ENCODE measurements at regions not wholly inside any gene's neighbourhood (a gene's known extent, or its start where the extent isn't known, plus 50 kb on each side); places are given as distances from the start of the nearest gene placed in this dataset.

DNA sequence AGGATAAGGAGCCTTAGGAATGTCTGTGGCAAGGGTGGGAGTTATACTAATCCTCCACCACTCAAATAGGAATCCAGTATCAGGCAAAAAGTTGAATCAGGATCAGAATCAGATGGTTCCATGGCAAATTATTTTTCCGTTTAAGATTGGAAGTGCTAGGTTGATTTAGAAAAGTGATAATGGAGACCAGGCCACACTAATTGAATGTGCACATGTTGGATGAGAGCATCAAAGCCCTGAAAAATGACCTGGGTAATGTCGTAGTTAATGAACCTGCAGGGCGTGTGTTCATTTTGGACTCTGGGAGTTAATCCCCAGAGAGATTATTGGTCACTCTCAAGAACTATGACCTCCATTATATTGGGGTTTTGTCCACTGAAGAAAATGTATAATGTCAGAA, 53.3 kb upstream of the UBN2 start:
- Histone ChIP-seq H3F3A (replicated peaks; ENCODE audit: insufficient read depth) (peaks cover 27% of the 10 kb centered on the region), H3K27me3 (ENCODE audit: insufficient read depth) (no peaks in the 10 kb centered on the region), H3K27ac (ENCODE audit: low read depth in 2 of 2, low read length in 1 of 2) (no peak overlapping the region), H3K4me3 (ENCODE audit: low read depth in 2 of 2, low read length in 1 of 2) (no peak overlapping the region), H3K4me2 (no peak overlapping the region), H2AFZ (ENCODE audit: low read depth) (no peak overlapping the region), H3K9me3 (no peaks in the 10 kb centered on the region), H4K20me1 (ENCODE audit: insufficient read depth) (no peaks in the 10 kb centered on the region), H3K4me1 (ENCODE audit: control insufficient read depth in 1 of 2, insufficient read depth in 2 of 2, low read depth in 1 of 2, low read length in 1 of 2) (peaks cover 2 to 11% of the 10 kb centered on the region in 2 experiments; a peak in 1 of 4 replicates), H3K79me2 (ENCODE audit: insufficient read depth) (no peaks in the 10 kb centered on the region), H3K9ac (no peak overlapping the region), H3K9me2 (no peaks in the 10 kb centered on the region), H3K36me3 (replicated peaks in 1 of 2; ENCODE audit: control insufficient read depth in 1 of 2, insufficient read depth in 2 of 2, low read length in 1 of 2) (peaks cover 8 to 19% of the 10 kb centered on the region in 2 experiments)
- peak; percentile 58 for DNase-seq
- ChIA-PET CTCF (no interaction called here), POLR2A (no interaction called here)
- WGBS (ENCODE audit: low lambda C conversion rate): 83% methylated on average over 3 of the region's 3 CpGs
- no peak for TF ChIP-seq SMC3 (IDR thresholded peaks at IDR 0.05; ENCODE audit: low read depth, low read length)
- TF ChIP-seq CHD2 (IDR thresholded peaks at IDR 0.05; ENCODE audit: low read length, partially characterized antibody): peak; percentile 44
- TF ChIP-seq, protein P1, sequence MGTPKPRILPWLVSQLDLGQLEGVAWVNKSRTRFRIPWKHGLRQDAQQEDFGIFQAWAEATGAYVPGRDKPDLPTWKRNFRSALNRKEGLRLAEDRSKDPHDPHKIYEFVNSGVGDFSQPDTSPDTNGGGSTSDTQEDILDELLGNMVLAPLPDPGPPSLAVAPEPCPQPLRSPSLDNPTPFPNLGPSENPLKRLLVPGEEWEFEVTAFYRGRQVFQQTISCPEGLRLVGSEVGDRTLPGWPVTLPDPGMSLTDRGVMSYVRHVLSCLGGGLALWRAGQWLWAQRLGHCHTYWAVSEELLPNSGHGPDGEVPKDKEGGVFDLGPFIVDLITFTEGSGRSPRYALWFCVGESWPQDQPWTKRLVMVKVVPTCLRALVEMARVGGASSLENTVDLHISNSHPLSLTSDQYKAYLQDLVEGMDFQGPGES (IDR thresholded peaks at IDR 0.05; ENCODE audit: low read depth, low read length): no peak
- no peak for TF ChIP-seq SIN3A (IDR thresholded peaks at IDR 0.05; ENCODE audit: borderline replicate concordance, low read depth, low read length)
- TF ChIP-seq MEF2A (IDR thresholded peaks at IDR 0.05; ENCODE audit: borderline replicate concordance, low read depth): no peak
- TF ChIP-seq RCOR1 (IDR thresholded peaks at IDR 0.05; ENCODE audit: low read length): peak; percentile 78
- TF ChIP-seq, protein P2, sequence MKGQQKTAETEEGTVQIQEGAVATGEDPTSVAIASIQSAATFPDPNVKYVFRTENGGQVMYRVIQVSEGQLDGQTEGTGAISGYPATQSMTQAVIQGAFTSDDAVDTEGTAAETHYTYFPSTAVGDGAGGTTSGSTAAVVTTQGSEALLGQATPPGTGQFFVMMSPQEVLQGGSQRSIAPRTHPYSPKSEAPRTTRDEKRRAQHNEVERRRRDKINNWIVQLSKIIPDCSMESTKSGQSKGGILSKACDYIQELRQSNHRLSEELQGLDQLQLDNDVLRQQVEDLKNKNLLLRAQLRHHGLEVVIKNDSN (IDR thresholded peaks at IDR 0.05; ENCODE audit: borderline replicate concordance, low read depth): no peak
- TF ChIP-seq GATA2 (CRISPR knock-in tag; IDR thresholded peaks at IDR 0.05): peak; percentile 90
- no peak for TF ChIP-seq FOXM1 (IDR thresholded peaks at IDR 0.05; ENCODE audit: low read depth)
- TF ChIP-seq RAD21 (IDR thresholded peaks at IDR 0.05; ENCODE audit: low read length): no peak
- peak in 1 of 2 experiments; percentile 73; a peak in 2 of 4 replicates for TF ChIP-seq EP300 (IDR thresholded peaks at IDR 0.05; ENCODE audit: borderline replicate concordance in 1 of 2, low read depth in 1 of 2, low read length in 1 of 2)
- no peak for TF ChIP-seq JUND (IDR thresholded peaks at IDR 0.05)

DNA sequence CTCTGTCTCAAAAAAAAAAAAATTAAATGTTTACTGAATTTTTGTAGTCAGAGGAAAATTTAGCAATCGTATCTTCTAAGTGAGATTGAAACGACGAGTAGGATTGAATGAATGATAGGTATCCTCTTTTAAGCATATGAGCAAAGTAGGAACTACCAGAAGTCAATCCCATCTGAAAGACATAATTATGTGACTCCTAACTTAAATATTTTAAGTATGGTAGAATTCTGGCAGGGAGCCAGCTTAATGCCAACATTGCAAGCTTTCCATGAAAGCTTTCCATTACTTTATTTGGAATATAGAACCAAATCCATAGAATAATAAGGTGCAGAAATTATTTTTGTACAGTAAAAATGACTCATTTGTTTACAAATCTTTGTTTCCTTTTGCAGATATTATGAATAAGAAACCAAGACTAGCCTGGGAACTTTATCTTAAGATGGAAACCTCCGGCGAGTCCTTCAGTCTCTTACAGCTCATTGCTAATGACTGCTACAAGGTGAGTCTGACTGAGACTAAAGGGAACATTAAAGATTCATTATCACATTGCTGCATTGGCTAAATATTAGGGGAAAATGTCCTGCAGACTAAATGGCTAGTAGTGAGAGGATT, 50.2 kb upstream of the UBN2 start:
- Histone ChIP-seq H3K4me1 (ENCODE audit: control insufficient read depth in 1 of 2, insufficient read depth in 2 of 2, low read depth in 1 of 2, low read length in 1 of 2) (peaks cover 2 to 11% of the 10 kb centered on the region in 2 experiments; a peak in 1 of 4 replicates), H4K20me1 (ENCODE audit: insufficient read depth) (no peaks in the 10 kb centered on the region), H3K9me2 (no peaks in the 10 kb centered on the region), H3K9me3 (no peaks in the 10 kb centered on the region), H3K9ac (no peak overlapping the region), H3K4me3 (ENCODE audit: low read depth in 2 of 2, low read length in 1 of 2) (no peak overlapping the region), H3K27me3 (ENCODE audit: insufficient read depth) (no peaks in the 10 kb centered on the region), H2AFZ (ENCODE audit: low read depth) (no peak overlapping the region), H3K4me2 (no peak overlapping the region; the same call in 1 of the 2 replicates), H3K36me3 (replicated peaks in 1 of 2; ENCODE audit: control insufficient read depth in 1 of 2, insufficient read depth in 2 of 2, low read length in 1 of 2) (peaks cover 16 to 33% of the 10 kb centered on the region in 2 experiments), H3K27ac (ENCODE audit: low read depth in 2 of 2, low read length in 1 of 2) (peak overlapping the region in 1 of 2 experiments; percentile 64; a peak in 2 of 4 replicates), H3K79me2 (ENCODE audit: insufficient read depth) (no peaks in the 10 kb centered on the region), H3F3A (replicated peaks; ENCODE audit: insufficient read depth) (peaks cover 27% of the 10 kb centered on the region)
- DNase-seq: no peak
- POLR2A ChIA-PET: no interaction called here
- CTCF ChIA-PET: interaction anchor here (1.1 kb wide), 1 partner anchor 39 kb away, joined by 3 read pairs; no protein-coding TSS in a partner anchor
- whole genome bisulfite sequencing (ENCODE audit: low lambda C conversion rate): 55% methylated on average over 5 of the region's 5 CpGs
- TF ChIP-seq, protein P3, sequence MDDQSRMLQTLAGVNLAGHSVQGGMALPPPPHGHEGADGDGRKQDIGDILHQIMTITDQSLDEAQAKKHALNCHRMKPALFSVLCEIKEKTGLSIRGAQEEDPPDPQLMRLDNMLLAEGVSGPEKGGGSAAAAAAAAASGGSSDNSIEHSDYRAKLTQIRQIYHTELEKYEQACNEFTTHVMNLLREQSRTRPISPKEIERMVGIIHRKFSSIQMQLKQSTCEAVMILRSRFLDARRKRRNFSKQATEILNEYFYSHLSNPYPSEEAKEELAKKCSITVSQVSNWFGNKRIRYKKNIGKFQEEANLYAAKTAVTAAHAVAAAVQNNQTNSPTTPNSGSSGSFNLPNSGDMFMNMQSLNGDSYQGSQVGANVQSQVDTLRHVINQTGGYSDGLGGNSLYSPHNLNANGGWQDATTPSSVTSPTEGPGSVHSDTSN (IDR thresholded peaks at IDR 0.05): no peak
- TF ChIP-seq NFIC (IDR thresholded peaks at IDR 0.05; ENCODE audit: borderline replicate concordance) (peak; percentile 84), YY1 (IDR thresholded peaks at IDR 0.05; ENCODE audit: low read depth) (no peak), EZH2phosphoT487 (IDR thresholded peaks at IDR 0.05; ENCODE audit: borderline replicate concordance, low read depth) (no peak), JUND (IDR thresholded peaks at IDR 0.05) (peak; percentile 30; the same call in 1 of the 2 replicates), TCF12 (IDR thresholded peaks at IDR 0.05) (0 out of 2 replicates have a peak, but pooled peaks have one; percentile 6), GABPA (IDR thresholded peaks at IDR 0.05; ENCODE audit: low read depth) (no peak)
- TF ChIP-seq, protein P1 (IDR thresholded peaks at IDR 0.05; ENCODE audit: low read depth, low read length): no peak
- TF ChIP-seq, protein P4, sequence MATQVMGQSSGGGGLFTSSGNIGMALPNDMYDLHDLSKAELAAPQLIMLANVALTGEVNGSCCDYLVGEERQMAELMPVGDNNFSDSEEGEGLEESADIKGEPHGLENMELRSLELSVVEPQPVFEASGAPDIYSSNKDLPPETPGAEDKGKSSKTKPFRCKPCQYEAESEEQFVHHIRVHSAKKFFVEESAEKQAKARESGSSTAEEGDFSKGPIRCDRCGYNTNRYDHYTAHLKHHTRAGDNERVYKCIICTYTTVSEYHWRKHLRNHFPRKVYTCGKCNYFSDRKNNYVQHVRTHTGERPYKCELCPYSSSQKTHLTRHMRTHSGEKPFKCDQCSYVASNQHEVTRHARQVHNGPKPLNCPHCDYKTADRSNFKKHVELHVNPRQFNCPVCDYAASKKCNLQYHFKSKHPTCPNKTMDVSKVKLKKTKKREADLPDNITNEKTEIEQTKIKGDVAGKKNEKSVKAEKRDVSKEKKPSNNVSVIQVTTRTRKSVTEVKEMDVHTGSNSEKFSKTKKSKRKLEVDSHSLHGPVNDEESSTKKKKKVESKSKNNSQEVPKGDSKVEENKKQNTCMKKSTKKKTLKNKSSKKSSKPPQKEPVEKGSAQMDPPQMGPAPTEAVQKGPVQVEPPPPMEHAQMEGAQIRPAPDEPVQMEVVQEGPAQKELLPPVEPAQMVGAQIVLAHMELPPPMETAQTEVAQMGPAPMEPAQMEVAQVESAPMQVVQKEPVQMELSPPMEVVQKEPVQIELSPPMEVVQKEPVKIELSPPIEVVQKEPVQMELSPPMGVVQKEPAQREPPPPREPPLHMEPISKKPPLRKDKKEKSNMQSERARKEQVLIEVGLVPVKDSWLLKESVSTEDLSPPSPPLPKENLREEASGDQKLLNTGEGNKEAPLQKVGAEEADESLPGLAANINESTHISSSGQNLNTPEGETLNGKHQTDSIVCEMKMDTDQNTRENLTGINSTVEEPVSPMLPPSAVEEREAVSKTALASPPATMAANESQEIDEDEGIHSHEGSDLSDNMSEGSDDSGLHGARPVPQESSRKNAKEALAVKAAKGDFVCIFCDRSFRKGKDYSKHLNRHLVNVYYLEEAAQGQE (IDR thresholded peaks at IDR 0.05; ENCODE audit: low read depth, low read length): no peak
